GM12864 (cell line): ENCODE measurements at regions not wholly inside any gene's neighbourhood (a gene's known extent, or its start where the extent isn't known, plus 50 kb on each side); places are given as distances from the start of the nearest gene placed in this dataset.
"Not testable (repeated sequence)": the region's sequence is repeated elsewhere in the genome, so short reads cannot be mapped to it uniquely, and the experiment has no call there.

ENCODE experiments used
- DNase-seq: peaks from one replicate; pipeline ENCODE4 v3.0.0-alpha.2; 2011; ENCODE audit warnings: low read depth
- H3K4me3 ChIP-seq: 2 replicates; pipeline ENCODE4 v1.5.1; 2011; ENCODE audit warnings: mild to moderate bottlenecking, low read depth, low read length, control low read depth
- TF ChIP-seq, protein P1 (sequence below): IDR thresholded peaks from 2 replicates; pipeline ENCODE4 v1.5.1; 2011; ENCODE audit warnings: low read depth, mild to moderate bottlenecking, moderate library complexity, low read length, control low read depth, inconsistent platforms; ENCODE audit errors: missing control alignments

DNA sequence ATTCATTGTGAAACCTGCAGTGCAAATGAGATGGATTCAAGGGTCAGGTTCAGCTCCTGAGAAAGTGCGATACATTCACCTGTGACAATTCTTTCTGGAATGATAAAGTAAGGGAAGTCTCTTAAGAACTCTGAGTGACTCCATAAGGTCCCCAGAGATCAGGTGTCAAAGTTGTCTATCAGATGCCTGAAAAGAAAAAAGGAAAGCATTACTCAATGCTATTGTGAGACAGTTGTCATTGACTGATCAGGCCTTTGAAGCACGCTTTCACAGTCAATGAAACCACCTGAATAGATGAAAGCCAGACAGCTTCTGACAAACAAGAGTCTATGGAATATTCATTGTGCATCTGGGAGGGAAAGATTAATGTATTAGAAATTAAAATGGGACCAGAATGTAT, 252.7 kb upstream of the GALNT5 start:
- no peak overlapping the region for H3K4me3 ChIP-seq
- no peak for DNase-seq
- TF ChIP-seq, protein P1, sequence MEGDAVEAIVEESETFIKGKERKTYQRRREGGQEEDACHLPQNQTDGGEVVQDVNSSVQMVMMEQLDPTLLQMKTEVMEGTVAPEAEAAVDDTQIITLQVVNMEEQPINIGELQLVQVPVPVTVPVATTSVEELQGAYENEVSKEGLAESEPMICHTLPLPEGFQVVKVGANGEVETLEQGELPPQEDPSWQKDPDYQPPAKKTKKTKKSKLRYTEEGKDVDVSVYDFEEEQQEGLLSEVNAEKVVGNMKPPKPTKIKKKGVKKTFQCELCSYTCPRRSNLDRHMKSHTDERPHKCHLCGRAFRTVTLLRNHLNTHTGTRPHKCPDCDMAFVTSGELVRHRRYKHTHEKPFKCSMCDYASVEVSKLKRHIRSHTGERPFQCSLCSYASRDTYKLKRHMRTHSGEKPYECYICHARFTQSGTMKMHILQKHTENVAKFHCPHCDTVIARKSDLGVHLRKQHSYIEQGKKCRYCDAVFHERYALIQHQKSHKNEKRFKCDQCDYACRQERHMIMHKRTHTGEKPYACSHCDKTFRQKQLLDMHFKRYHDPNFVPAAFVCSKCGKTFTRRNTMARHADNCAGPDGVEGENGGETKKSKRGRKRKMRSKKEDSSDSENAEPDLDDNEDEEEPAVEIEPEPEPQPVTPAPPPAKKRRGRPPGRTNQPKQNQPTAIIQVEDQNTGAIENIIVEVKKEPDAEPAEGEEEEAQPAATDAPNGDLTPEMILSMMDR, result no peak

DNA sequence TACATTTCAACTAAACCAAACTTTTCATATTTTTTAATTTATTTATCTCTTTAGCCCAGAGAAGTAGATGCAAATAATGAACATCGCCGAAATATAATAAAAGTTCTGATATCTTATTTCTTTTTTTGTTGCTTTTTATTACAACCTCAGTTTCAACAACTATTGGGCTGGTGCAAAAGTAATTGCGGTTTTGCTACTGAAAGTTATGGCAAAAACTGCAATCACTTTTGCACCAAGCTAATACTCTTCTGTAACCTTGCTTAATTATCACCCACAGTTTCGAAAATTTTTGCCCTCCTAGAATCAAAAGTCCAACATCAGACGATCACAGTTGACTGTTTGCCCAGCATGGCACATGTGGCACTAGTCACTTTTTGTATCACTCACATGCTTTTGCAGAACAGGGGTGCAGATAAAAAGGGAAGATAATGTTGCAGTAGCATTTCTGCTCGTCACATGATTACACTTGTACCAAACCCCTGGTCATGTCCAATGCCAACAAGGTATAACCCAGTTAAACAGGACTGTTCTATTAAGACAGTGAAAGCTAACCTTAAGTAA, 242.4 kb upstream of the GALNT5 start:
- no peak overlapping the region for H3K4me3 ChIP-seq
- TF ChIP-seq, protein P1, result no peak
- DNase-seq, result no peak

DNA sequence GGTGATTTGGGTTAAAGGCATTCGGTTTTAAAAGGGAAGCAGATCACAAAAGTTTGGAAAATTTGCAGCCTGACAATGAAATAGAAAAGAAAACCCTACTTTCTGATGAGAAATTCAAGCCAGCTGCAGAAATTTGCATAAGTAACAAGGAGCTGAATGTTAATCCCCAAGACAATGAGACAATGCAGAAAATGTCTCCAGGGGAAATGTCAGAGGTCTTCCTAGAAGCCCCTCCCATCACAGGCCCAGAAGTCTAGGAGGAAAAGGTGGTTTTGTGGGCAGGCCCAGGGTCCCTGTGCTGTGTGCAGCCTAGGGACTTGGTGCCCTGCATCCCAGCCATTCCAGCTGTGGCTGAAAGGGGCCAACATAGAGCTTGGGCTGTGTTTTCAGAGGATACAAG, 234.2 kb upstream of the GALNT5 start:
- DNase-seq, result not testable (repeated sequence)

DNA sequence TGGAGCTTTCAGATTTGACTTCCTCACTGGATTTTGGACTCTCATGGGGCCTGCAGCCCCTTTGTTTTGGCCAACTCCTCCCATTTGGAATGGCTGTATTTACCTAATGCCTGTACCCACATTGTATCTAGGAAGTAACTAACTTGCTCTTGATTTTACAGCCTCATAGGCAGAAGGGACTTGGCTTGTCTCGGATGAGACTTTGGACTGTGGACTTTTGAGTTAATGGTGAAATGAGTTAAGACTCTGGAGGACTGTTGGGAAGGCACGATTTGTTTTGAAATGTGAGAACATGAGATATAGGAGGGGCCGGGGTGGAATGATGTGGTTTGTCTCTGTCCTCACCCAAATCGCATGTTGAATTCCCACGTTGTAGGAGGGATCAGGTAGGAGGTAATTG, 233.4 kb upstream of the GALNT5 start:
- no peak for DNase-seq
- TF ChIP-seq, protein P1, result no peak

More for the DNA sequence above, 234.2 kb upstream of the GALNT5 start:
- not testable (repeated sequence) for H3K4me3 ChIP-seq

DNA sequence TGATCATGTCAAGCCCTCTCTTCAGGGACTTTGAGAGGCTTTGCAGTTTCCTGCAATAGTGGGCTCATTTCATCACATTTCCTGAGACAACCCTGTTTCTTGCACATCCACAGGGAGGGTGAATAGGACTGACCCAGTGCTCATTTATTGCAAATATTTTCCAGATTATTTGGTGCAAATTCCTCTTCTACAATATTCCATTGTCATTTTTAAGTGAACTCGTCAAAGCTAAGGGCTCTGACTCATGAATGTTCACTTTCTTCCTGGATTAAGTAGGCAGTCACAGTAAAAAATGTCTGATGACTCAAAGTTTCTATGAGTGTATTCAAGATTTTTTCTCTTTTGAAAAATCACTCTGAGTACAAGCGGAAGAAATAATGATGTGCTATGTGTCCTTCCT, 225.5 kb upstream of the GALNT5 start:
- no peak overlapping the region for H3K4me3 ChIP-seq
- no peak for DNase-seq

More for the DNA sequence above, 233.4 kb upstream of the GALNT5 start:
- H3K4me3 ChIP-seq, result no peak overlapping the region

DNA sequence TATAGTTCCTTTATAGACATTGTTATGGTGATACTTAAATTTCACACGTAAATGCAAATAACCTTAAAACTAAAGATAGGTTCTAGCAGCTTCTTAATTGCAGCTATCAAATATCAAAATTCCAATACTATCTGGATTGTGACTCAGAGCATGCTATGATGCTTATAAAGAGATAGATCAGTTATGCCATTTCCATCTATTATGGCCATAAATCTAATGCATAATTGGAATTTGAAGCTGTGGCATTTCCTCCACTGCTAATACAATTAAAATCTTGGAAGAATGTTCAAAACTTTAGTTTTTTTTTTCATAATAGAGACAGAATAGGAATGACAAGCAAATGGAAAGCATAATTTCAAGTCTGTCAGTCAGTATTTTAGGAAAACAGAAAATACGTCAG, 220.8 kb upstream of the GALNT5 start:
- TF ChIP-seq, protein P1, result no peak
- no peak for DNase-seq
- H3K4me3 ChIP-seq, result no peak overlapping the region

More for the DNA sequence above, 225.5 kb upstream of the GALNT5 start:
- TF ChIP-seq, protein P1, result no peak

DNA sequence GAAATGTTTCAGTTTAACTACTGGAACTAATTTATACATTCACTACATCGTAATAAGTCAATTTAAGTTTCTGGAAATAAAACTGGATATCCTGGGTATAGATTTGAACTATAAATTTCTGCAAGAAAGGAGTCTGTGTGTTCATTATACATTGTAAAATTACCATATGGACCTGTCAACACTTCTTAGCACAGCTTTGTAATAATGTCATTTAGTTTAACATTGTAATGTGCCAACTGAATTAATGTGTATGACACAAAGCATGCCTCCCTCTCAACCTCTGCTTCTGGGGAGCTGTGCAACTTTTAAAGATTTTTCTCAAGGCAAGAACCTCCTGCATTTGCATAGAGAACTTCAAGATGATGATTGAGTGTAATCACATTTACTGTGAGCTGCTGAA, 213.7 kb upstream of the GALNT5 start:
- TF ChIP-seq, protein P1, result no peak
- H3K4me3 ChIP-seq, result no peak overlapping the region
- DNase-seq, result no peak

DNA sequence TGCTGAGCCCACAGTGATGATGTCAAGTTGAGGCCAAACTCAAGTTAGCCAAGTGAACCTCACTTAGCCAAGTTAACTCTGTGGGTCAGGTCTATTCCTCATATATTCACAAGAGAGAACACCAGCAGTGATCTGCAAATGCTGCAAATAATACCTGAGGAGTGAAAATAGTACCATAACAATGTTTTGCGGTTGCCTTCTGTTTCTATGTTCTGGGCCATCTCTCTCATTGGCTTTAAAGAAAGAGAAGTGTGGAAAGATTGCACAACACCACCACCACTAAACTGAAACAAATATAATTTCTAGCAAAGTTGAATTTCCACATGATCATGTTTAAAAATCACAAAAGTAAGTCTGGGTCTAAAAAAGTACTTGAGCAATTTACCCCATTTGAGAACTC, 211.1 kb upstream of the GALNT5 start:
- no peak for DNase-seq
- TF ChIP-seq, protein P1, result no peak
- H3K4me3 ChIP-seq, result no peak overlapping the region
